NCI-H1092 treated with DMSO at 0.1 percent for 48 hours (cell line): ENCODE measurements at regions not wholly inside any gene's neighbourhood (a gene's known extent, or its start where the extent isn't known, plus 50 kb on each side); places are given as distances from the start of the nearest gene placed in this dataset.
A peak's percentile ranks its signal among the peaks of the same experiment; 100 is the strongest.
"Not testable (repeated sequence)": the region's sequence is repeated elsewhere in the genome, so short reads cannot be mapped to it uniquely, and the experiment has no call there.

ENCODE experiments used
- DNase-seq: peaks from one replicate; lab custom pipeline; 2025; lab: John Stamatoyannopoulos, UW

GRCh38 chr13:84655677-84656076 lies 773.4 kb upstream of the SLITRK1 start:
- no peak for DNase-seq

GRCh38 chr13:84654654-84655275 lies 772.5 kb upstream of the SLITRK1 start:
- no peak for DNase-seq

GRCh38 chr13:84653915-84654534 lies 771.8 kb upstream of the SLITRK1 start:
- no peak for DNase-seq

GRCh38 chr13:84651705-84652104 lies 769.4 kb upstream of the SLITRK1 start:
- DNase-seq: no peak

- DNase-seq: no peak
Observed at GRCh38 chr13:84651288-84651687, 769.0 kb upstream of the SLITRK1 start.

- no peak for DNase-seq
Observed at GRCh38 chr13:84649853-84650252, 767.6 kb upstream of the SLITRK1 start.

- DNase-seq: peak; percentile 24
Observed at GRCh38 chr13:84648069-84648640, 765.9 kb upstream of the SLITRK1 start.

GRCh38 chr13:84646957-84647356 lies 764.7 kb upstream of the SLITRK1 start:
- no peak for DNase-seq

- DNase-seq: no peak
Observed at GRCh38 chr13:84645196-84646012, 763.1 kb upstream of the SLITRK1 start.

- DNase-seq: no peak
Observed at GRCh38 chr13:84641491-84641890, 759.2 kb upstream of the SLITRK1 start.

GRCh38 chr13:84640691-84641090 lies 758.4 kb upstream of the SLITRK1 start:
- no peak for DNase-seq

GRCh38 chr13:84630476-84630875 lies 748.2 kb upstream of the SLITRK1 start:
- DNase-seq: no peak

GRCh38 chr13:84616864-84617263 lies 734.6 kb upstream of the SLITRK1 start:
- DNase-seq: no peak

GRCh38 chr13:84609716-84610115 lies 727.4 kb upstream of the SLITRK1 start:
- DNase-seq: no peak

GRCh38 chr13:84607261-84608013 lies 725.2 kb upstream of the SLITRK1 start:
- DNase-seq: no peak

GRCh38 chr13:84606616-84607015 lies 724.3 kb upstream of the SLITRK1 start:
- no peak for DNase-seq

GRCh38 chr13:84605927-84606326 lies 723.7 kb upstream of the SLITRK1 start:
- DNase-seq: no peak

- DNase-seq: no peak
Observed at GRCh38 chr13:84591444-84591843, 709.2 kb upstream of the SLITRK1 start.

GRCh38 chr13:84590663-84591062 lies 708.4 kb upstream of the SLITRK1 start:
- no peak for DNase-seq

- DNase-seq: no peak
Observed at GRCh38 chr13:84588023-84588422, 705.7 kb upstream of the SLITRK1 start.

- not testable (repeated sequence) for DNase-seq
Observed at GRCh38 chr13:84579901-84580300, 697.6 kb upstream of the SLITRK1 start.

- peak; percentile 42 for DNase-seq
Observed at GRCh38 chr13:84574851-84575250, 692.6 kb upstream of the SLITRK1 start.
